Sigmoid colon (tissue), 4 donors: ENCODE measurements at regions not wholly inside any gene's neighbourhood (a gene's known extent, or its start where the extent isn't known, plus 50 kb on each side); places are given as distances from the start of the nearest gene placed in this dataset.

Experiments
- EP300 ChIP-seq, 4 donors: sonication (generic); formaldehyde crosslinking; IDR thresholded peaks; one replicate each; pipeline ENCODE4 v1.6.1; 2017; ENCODE audit warnings: antibody characterized with exemption in 4 of 4
- TF ChIP-seq, protein P1 (sequence below), 4 experiments: fragments of 450-650 bp in 3 of 4; fragments of 200-600 bp in 1 of 4; IDR thresholded peaks; one replicate each; pipeline ENCODE4 v1.5.1; 2016 to 2019; ENCODE audit warnings: antibody characterized with exemption in 4 of 4, mild to moderate bottlenecking in 3 of 4, moderate library complexity in 2 of 4

DNA sequence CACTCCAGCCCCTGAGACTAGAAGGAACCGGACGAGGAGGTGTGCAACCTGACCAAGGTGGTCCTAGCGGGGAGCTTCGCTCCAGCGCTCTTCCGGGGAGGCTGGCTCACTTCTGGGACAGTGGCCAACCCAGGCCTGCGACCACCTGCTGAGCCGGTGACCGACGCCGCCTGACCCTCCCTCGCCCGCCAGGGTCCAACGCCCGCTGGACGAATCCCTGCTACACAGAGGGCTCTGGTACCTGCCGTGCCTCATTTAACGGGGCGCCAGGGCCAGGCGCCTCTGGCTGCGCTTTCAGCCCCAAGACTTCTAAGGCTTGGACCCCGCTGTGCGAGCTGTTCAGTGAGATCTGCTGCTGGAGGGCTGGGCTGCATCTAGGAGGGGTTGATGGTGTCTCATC lies 99.5 kb upstream of the KCNJ18 start:
- TF ChIP-seq, protein P1, sequence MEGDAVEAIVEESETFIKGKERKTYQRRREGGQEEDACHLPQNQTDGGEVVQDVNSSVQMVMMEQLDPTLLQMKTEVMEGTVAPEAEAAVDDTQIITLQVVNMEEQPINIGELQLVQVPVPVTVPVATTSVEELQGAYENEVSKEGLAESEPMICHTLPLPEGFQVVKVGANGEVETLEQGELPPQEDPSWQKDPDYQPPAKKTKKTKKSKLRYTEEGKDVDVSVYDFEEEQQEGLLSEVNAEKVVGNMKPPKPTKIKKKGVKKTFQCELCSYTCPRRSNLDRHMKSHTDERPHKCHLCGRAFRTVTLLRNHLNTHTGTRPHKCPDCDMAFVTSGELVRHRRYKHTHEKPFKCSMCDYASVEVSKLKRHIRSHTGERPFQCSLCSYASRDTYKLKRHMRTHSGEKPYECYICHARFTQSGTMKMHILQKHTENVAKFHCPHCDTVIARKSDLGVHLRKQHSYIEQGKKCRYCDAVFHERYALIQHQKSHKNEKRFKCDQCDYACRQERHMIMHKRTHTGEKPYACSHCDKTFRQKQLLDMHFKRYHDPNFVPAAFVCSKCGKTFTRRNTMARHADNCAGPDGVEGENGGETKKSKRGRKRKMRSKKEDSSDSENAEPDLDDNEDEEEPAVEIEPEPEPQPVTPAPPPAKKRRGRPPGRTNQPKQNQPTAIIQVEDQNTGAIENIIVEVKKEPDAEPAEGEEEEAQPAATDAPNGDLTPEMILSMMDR (IDR thresholded peaks at IDR 0.05): no peak
- TF ChIP-seq EP300 (IDR thresholded peaks at IDR 0.05): no peak
